Hepatocyte (in vitro differentiated cells): ENCODE measurements at regions not wholly inside any gene's neighbourhood (a gene's known extent, or its start where the extent isn't known, plus 50 kb on each side); places are given as distances from the start of the nearest gene placed in this dataset.

Experiments
- CTCF ChIP-seq: fragments of 200-600 bp; sonication (generic); IDR thresholded peaks from 2 replicates; pipeline ENCODE4 v1.5.1; 2016; ENCODE audit warnings: antibody characterized with exemption, mild to moderate bottlenecking; ENCODE audit not compliant: poor library complexity
- EZH2phosphoT487 ChIP-seq: fragments of 200-600 bp; sonication (generic); IDR thresholded peaks from one replicate; pipeline ENCODE4 v1.6.1; 2018; ENCODE audit warnings: antibody characterized with exemption, mild to moderate bottlenecking, low read depth, moderate library complexity; ENCODE audit not compliant: unreplicated experiment, severe bottlenecking

GRCh38 chr11:111170761-111171379 is 74.7 kb upstream of the POU2AF2 start:
- TF ChIP-seq CTCF (no peak), EZH2phosphoT487 (no peak)
